Upper lobe of left lung (tissue), 4 donors: ENCODE measurements at regions not wholly inside any gene's neighbourhood (a gene's known extent, or its start where the extent isn't known, plus 50 kb on each side); places are given as distances from the start of the nearest gene placed in this dataset.

Experiments
- POLR2A ChIP-seq, 4 donors: fragments of 450-650 bp; IDR thresholded peaks; one replicate each; pipeline ENCODE4 v1.5.1; 2016 to 2017; ENCODE audit warnings: antibody characterized with exemption in 4 of 4, mild to moderate bottlenecking in 2 of 4
- POLR2AphosphoS5 ChIP-seq, 2 donors: sonication (generic); formaldehyde crosslinking; IDR thresholded peaks; one replicate each; pipeline ENCODE4 v1.5.1; 2017; ENCODE audit warnings: antibody characterized with exemption in 2 of 2
- TF ChIP-seq, protein P1 (sequence below), 6 experiments: fragments of 450-650 bp in 4 of 6; fragments of 200-600 bp in 2 of 6; sonication (generic) in 2 of 6; IDR thresholded peaks; one replicate each; pipeline ENCODE4 v1.5.1; 2016 to 2019; ENCODE audit warnings: antibody characterized with exemption in 6 of 6

DNA sequence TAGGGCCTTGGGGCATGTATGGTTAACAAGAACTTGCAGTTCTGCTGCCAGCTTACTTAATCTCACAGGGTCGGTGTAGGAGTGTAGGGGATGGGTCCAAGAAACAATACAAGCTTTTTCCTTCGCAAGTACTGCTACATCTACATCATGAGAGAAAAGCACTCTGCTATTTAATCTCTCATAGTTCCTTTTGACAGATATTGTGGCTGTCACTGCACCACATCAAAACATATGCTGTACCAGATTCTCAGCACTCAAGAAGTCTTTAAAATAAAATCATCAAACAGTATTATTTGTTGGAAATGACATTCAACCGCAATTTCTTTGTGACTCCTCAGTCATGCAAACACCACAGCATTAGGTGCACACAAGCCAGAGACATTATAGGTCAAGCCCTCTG, 215.5 kb upstream of the BMP4 start:
- TF ChIP-seq POLR2AphosphoS5 (IDR thresholded peaks at IDR 0.05) = no peak
- TF ChIP-seq POLR2A (IDR thresholded peaks at IDR 0.05) = no peak
- TF ChIP-seq, protein P1, sequence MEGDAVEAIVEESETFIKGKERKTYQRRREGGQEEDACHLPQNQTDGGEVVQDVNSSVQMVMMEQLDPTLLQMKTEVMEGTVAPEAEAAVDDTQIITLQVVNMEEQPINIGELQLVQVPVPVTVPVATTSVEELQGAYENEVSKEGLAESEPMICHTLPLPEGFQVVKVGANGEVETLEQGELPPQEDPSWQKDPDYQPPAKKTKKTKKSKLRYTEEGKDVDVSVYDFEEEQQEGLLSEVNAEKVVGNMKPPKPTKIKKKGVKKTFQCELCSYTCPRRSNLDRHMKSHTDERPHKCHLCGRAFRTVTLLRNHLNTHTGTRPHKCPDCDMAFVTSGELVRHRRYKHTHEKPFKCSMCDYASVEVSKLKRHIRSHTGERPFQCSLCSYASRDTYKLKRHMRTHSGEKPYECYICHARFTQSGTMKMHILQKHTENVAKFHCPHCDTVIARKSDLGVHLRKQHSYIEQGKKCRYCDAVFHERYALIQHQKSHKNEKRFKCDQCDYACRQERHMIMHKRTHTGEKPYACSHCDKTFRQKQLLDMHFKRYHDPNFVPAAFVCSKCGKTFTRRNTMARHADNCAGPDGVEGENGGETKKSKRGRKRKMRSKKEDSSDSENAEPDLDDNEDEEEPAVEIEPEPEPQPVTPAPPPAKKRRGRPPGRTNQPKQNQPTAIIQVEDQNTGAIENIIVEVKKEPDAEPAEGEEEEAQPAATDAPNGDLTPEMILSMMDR (IDR thresholded peaks at IDR 0.05) = no peak
